Sigmoid colon (tissue), 4 donors: ENCODE measurements at regions not wholly inside any gene's neighbourhood (a gene's known extent, or its start where the extent isn't known, plus 50 kb on each side); places are given as distances from the start of the nearest gene placed in this dataset.

Experiments used
- EP300 ChIP-seq, 4 donors: sonication (generic); formaldehyde crosslinking; IDR thresholded peaks; one replicate each; pipeline ENCODE4 v1.6.1; 2017; ENCODE audit warnings: antibody characterized with exemption in 4 of 4
- POLR2A ChIP-seq, 2 donors: fragments of 450-650 bp; IDR thresholded peaks; one replicate each; pipeline ENCODE4 v1.6.1; 2016; ENCODE audit warnings: antibody characterized with exemption in 2 of 2, mild to moderate bottlenecking in 2 of 2, moderate library complexity in 2 of 2
- POLR2AphosphoS5 ChIP-seq, 4 donors: sonication (generic); formaldehyde crosslinking; IDR thresholded peaks; one replicate each; pipeline ENCODE4 v1.6.1; 2017; ENCODE audit warnings: antibody characterized with exemption in 4 of 4
- TF ChIP-seq, protein P1 (sequence below), 4 experiments: fragments of 450-650 bp in 3 of 4; fragments of 200-600 bp in 1 of 4; IDR thresholded peaks; one replicate each; pipeline ENCODE4 v1.5.1; 2016 to 2019; ENCODE audit warnings: antibody characterized with exemption in 4 of 4, mild to moderate bottlenecking in 3 of 4, moderate library complexity in 2 of 4

DNA sequence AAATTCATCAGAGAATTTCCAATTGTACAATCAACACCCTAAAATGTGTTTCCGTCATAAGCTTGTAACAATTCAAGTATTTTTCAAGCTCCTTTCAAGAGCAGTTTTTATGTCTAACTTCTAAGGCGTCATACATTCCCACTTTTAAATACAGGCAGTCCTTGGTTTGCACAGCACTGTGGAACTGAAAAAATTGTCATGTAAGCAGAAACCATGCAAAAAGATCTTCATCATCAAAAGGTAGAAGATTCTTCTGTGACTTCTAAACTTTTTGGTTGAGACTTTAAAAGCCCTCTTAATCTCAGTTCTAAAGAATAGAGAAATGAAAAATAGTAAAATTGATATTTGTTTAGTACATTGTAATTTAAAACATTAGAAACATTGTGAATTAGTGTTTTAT lies 315.6 kb downstream of the TPBG start:
- TF ChIP-seq, protein P1, sequence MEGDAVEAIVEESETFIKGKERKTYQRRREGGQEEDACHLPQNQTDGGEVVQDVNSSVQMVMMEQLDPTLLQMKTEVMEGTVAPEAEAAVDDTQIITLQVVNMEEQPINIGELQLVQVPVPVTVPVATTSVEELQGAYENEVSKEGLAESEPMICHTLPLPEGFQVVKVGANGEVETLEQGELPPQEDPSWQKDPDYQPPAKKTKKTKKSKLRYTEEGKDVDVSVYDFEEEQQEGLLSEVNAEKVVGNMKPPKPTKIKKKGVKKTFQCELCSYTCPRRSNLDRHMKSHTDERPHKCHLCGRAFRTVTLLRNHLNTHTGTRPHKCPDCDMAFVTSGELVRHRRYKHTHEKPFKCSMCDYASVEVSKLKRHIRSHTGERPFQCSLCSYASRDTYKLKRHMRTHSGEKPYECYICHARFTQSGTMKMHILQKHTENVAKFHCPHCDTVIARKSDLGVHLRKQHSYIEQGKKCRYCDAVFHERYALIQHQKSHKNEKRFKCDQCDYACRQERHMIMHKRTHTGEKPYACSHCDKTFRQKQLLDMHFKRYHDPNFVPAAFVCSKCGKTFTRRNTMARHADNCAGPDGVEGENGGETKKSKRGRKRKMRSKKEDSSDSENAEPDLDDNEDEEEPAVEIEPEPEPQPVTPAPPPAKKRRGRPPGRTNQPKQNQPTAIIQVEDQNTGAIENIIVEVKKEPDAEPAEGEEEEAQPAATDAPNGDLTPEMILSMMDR (IDR thresholded peaks at IDR 0.05): no peak
- TF ChIP-seq POLR2A (IDR thresholded peaks at IDR 0.05) (no peak), EP300 (IDR thresholded peaks at IDR 0.05) (no peak), POLR2AphosphoS5 (IDR thresholded peaks at IDR 0.05) (no peak)
